Upper lobe of right lung (tissue), 1 donor: ENCODE measurements at regions not wholly inside any gene's neighbourhood (a gene's known extent, or its start where the extent isn't known, plus 50 kb on each side); places are given as distances from the start of the nearest gene placed in this dataset.

Experiments used
- ATAC-seq: fragments of 200-7000 bp; cut with Tn5 transposase; one replicate; pipeline ENCODE4 v1.9.1; 2020; ENCODE audit warnings: mild to moderate bottlenecking, moderate library complexity
- DNase-seq: peaks from one replicate; pipeline ENCODE4 v3.0.0-alpha.2; 2020
- H3K27ac ChIP-seq: fragments of 200-600 bp; one replicate; pipeline ENCODE4 v1.8.0; 2022
- H3K27me3 ChIP-seq: fragments of 200-600 bp; one replicate; pipeline ENCODE4 v1.8.0; 2022; ENCODE audit warnings: mild to moderate bottlenecking
- H3K36me3 ChIP-seq: fragments of 200-600 bp; one replicate; pipeline ENCODE4 v1.8.0; 2022
- H3K4me1 ChIP-seq: fragments of 200-600 bp; one replicate; pipeline ENCODE4 v1.8.0; 2022
- H3K4me3 ChIP-seq: fragments of 200-600 bp; one replicate; pipeline ENCODE4 v1.8.0; 2022; ENCODE audit warnings: mild to moderate bottlenecking
- H3K9me3 ChIP-seq: fragments of 200-600 bp; one replicate; pipeline ENCODE4 v1.8.0; 2022
- CTCF ChIP-seq: fragments of 200-600 bp; IDR thresholded peaks from one replicate; pipeline ENCODE4 v1.8.0; 2022; ENCODE audit warnings: antibody characterized with exemption
- intact Hi-C: fragments of 100-400 bp; cut with DNase I; formaldehyde crosslinking; loops from one replicate; pipeline ENCODE4 v1.11.0; 2022
- donor health status: DM: no; HTN: yes; CAD: no; lungs with severe emphysema.

- no peak overlapping the region for H3K27ac ChIP-seq
- peaks cover 5% of the 10 kb centered on the region for H3K27me3 ChIP-seq
- intact Hi-C loops = no loop called here
- H3K36me3 ChIP-seq = no peaks in the 10 kb centered on the region
- no peaks in the 10 kb centered on the region for H3K4me1 ChIP-seq
- no peak overlapping the region for H3K4me3 ChIP-seq
- no peaks in the 10 kb centered on the region for H3K9me3 ChIP-seq
- no peak for ATAC-seq
- DNase-seq = no peak
- no peak for TF ChIP-seq CTCF
Observed at GRCh38 chr22:47921906-47922305, 1159.5 kb downstream of the TBC1D22A start.

- Histone ChIP-seq H3K4me1 (no peaks in the 10 kb centered on the region), H3K4me3 (no peak overlapping the region), H3K27ac (no peak overlapping the region), H3K9me3 (no peaks in the 10 kb centered on the region), H3K27me3 (peaks cover 5% of the 10 kb centered on the region), H3K36me3 (no peaks in the 10 kb centered on the region)
- DNase-seq (no peak), ATAC-seq (no peak)
- no peak for TF ChIP-seq CTCF
- intact Hi-C loops = no loop called here
Observed at GRCh38 chr22:47920380-47920959, 1158.0 kb downstream of the TBC1D22A start.

GRCh38 chr22:47919893-47920292 is 1157.4 kb downstream of the TBC1D22A start:
- no peaks in the 10 kb centered on the region for H3K36me3 ChIP-seq
- no peaks in the 10 kb centered on the region for H3K4me1 ChIP-seq
- no peak overlapping the region for H3K4me3 ChIP-seq
- TF ChIP-seq CTCF = no peak
- no peaks in the 10 kb centered on the region for H3K9me3 ChIP-seq
- intact Hi-C loops = no loop called here
- H3K27ac ChIP-seq = no peak overlapping the region
- DNase-seq (no peak), ATAC-seq (no peak)
- peaks cover 5% of the 10 kb centered on the region for H3K27me3 ChIP-seq

- no peak for TF ChIP-seq CTCF
- no peaks in the 10 kb centered on the region for H3K4me1 ChIP-seq
- no peaks in the 10 kb centered on the region for H3K36me3 ChIP-seq
- ATAC-seq (no peak), DNase-seq (no peak)
- intact Hi-C loops = no loop called here
- H3K27ac ChIP-seq = no peak overlapping the region
- no peaks in the 10 kb centered on the region for H3K9me3 ChIP-seq
- H3K4me3 ChIP-seq = no peak overlapping the region
- H3K27me3 ChIP-seq = peaks cover 5% of the 10 kb centered on the region
Observed at GRCh38 chr22:47919001-47919441, 1156.6 kb downstream of the TBC1D22A start.

- intact Hi-C loops = no loop called here
- Histone ChIP-seq H3K4me3 (no peak overlapping the region), H3K27ac (no peak overlapping the region), H3K9me3 (no peaks in the 10 kb centered on the region), H3K36me3 (no peaks in the 10 kb centered on the region), H3K27me3 (peaks cover 5% of the 10 kb centered on the region), H3K4me1 (no peaks in the 10 kb centered on the region)
- TF ChIP-seq CTCF = no peak
- ATAC-seq (no peak), DNase-seq (no peak)
Observed at GRCh38 chr22:47918276-47918921, 1155.9 kb downstream of the TBC1D22A start.
